T-helper 17 cell (primary cell): ENCODE measurements at regions not wholly inside any gene's neighbourhood (a gene's known extent, or its start where the extent isn't known, plus 50 kb on each side); places are given as distances from the start of the nearest gene placed in this dataset.
A peak's percentile ranks its signal among the peaks of the same experiment; 100 is the strongest.
"Not testable (repeated sequence)": the region's sequence is repeated elsewhere in the genome, so short reads cannot be mapped to it uniquely, and the experiment has no call there.

ENCODE experiments used
- ATAC-seq: fragments of 150-1000 bp; cut with Tn5 transposase; 2 replicates; pipeline ENCODE4 v1.10.0; 2021; ENCODE audit warnings: mild to moderate bottlenecking, moderate library complexity
- DNase-seq, 3 donors: peaks; one replicate each; pipeline versions ENCODE4 v3.0.0 to v3.0.0-alpha.2; 2020 to 2021
- H3K9me3 ChIP-seq: one replicate; pipeline ENCODE4 v1.7.0; 2013; ENCODE audit warnings: low read length, mild to moderate bottlenecking; ENCODE audit not compliant: control insufficient read depth, poor library complexity, severe bottlenecking
- H3K27ac Mint-ChIP-seq: one replicate; pipeline ENCODE4 v1.8.0; 2022; ENCODE audit warnings: mild to moderate bottlenecking, moderate library complexity, mixed read lengths
- H3K27me3 Mint-ChIP-seq: one replicate; pipeline ENCODE4 v1.8.0; 2022; ENCODE audit warnings: mixed read lengths
- H3K36me3 Mint-ChIP-seq: one replicate; pipeline ENCODE4 v1.8.0; 2022; ENCODE audit warnings: low read depth, mixed read lengths
- H3K4me1 Mint-ChIP-seq: one replicate; pipeline ENCODE4 v1.8.0; 2022; ENCODE audit warnings: mild to moderate bottlenecking, mixed read lengths
- H3K4me3 Mint-ChIP-seq: one replicate; pipeline ENCODE4 v1.8.0; 2022; ENCODE audit warnings: mild to moderate bottlenecking, moderate library complexity, mixed read lengths

DNA sequence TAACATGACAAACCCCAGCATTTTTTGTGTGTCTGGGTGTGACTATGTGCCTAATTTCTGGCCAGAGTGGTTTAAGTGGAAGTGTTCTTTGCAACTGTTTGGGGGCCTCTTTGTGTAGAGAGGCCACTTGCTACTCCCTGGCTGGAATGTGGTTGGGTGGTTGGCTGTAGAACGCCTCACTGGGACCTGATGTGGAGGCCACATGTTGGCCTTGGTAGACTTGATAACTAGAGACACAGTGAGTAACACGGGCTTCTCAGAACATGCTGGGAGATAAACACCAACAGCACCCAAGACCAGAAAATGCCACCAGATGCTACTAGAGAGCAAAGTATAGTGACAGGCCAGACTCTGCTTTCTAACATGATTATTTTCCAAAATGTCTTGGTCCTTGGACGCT lies 111.2 kb upstream of the ZFP64 start:
- DNase-seq (no peak), ATAC-seq (no peak)
- H3K27me3 Mint-ChIP-seq, result peaks cover 8% of the 10 kb centered on the region
- H3K27ac Mint-ChIP-seq, result peak overlapping the region; percentile 1
- no peaks in the 10 kb centered on the region for H3K9me3 ChIP-seq
- peaks cover 4% of the 10 kb centered on the region for H3K36me3 Mint-ChIP-seq
- peaks cover 21% of the 10 kb centered on the region for H3K4me1 Mint-ChIP-seq
- H3K4me3 Mint-ChIP-seq, result no peak overlapping the region

DNA sequence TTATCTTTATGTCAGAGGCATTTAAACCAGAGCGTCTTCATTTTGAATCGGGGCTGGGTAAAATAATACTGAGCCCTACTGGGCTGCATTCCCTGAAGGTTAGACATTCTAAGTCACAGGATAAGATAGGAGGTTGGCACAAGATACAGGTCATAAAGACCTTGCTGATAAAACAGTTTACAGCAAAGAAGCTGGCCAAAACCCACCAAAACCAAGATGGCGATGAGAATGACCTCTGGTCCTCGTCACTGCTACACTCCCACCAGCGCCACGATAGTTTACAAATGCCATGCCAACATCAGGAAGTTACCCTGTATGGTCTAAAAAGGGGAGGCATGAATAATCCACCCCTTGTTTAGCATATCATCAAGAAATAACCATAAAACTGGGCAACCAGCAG lies 110.5 kb upstream of the ZFP64 start:
- not testable (repeated sequence) for H3K9me3 ChIP-seq, DNase-seq, H3K36me3 Mint-ChIP-seq, H3K27me3 Mint-ChIP-seq, H3K4me3 Mint-ChIP-seq, ATAC-seq
- Mint-ChIP-seq H3K27ac (peak overlapping the region; percentile 57), H3K4me1 (peaks cover 16% of the 10 kb centered on the region)

DNA sequence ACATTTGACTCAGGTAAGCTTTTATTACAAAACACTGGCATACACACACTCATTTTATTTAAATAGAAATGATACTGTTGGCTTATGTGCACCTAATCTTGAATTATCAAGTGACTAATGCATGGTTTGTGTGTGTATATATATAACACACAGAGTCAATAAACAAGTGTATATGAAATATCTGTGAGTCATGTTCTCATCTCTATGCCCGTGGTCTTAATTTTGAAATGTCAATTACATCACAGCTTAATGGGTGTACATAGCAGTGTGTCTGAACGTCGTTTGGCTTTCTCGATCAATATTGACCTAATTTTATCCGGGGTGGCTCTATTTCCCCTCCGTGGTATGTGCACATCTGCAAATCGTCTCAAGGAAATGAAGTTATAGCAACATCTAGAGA lies 104.0 kb upstream of the ZFP64 start:
- H3K27ac Mint-ChIP-seq, result no peak overlapping the region
- no peak for DNase-seq
- peaks cover 5% of the 10 kb centered on the region for H3K4me1 Mint-ChIP-seq
- no peak for ATAC-seq
- no peaks in the 10 kb centered on the region for H3K36me3 Mint-ChIP-seq
- H3K9me3 ChIP-seq, result no peaks in the 10 kb centered on the region
- H3K27me3 Mint-ChIP-seq, result no peaks in the 10 kb centered on the region
- peak overlapping the region; percentile 28 for H3K4me3 Mint-ChIP-seq

DNA sequence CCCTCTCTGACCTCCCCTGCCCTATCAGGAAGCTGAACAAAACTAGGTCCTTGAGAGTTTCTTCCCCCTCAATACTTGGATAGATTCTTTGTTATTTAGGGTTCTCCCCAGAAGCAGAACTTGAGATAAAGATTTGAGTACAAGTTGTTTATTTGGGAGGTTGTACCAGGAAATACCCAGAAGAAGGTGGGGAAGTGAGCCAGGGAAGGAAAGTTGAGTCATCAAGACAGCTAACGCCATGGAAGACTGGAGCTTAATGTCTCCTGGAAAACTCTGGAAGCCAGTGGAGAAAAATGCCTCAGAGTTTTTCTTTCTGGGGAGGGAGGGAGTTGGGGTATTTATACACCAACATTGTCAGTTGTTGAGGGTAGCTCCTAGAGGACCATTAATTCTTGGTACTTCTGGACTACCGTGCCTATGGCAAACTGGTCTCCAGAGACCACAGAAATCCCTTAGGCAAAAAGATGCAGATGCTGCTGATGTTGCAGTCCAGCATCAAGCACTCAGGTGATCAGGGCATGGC lies 102.6 kb upstream of the ZFP64 start:
- Mint-ChIP-seq H3K27me3 (no peaks in the 10 kb centered on the region), H3K4me1 (peaks cover 8% of the 10 kb centered on the region), H3K36me3 (no peaks in the 10 kb centered on the region), H3K4me3 (no peak overlapping the region), H3K27ac (no peak overlapping the region)
- no peaks in the 10 kb centered on the region for H3K9me3 ChIP-seq
- no peak for DNase-seq
- ATAC-seq, result no peak

DNA sequence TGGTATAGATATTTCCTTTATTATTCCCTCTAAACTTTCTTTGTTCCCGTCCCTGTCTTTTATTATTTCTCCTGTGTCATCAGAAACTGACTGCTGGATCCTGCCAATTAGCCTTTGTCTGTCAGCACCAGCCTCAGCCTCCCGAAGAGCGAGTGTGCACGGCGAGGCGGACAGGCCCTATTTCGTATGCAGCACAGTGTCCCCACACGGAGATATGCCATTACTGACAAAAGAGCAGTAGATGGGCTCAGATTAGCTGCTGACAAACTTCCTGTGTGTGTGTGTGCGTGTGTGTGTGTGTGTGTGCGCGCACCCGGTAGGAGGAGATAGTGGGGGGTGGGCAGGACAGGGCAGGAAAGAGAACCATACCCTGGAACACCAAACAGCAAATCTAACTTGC lies 99.5 kb upstream of the ZFP64 start:
- ATAC-seq (peak; percentile 54), DNase-seq (no peak)
- Mint-ChIP-seq H3K27ac (peak overlapping the region; percentile 59), H3K36me3 (no peaks in the 10 kb centered on the region), H3K27me3 (peaks cover 5% of the 10 kb centered on the region), H3K4me3 (peak overlapping the region; percentile 61), H3K4me1 (peaks cover 13% of the 10 kb centered on the region)
- no peaks in the 10 kb centered on the region for H3K9me3 ChIP-seq

DNA sequence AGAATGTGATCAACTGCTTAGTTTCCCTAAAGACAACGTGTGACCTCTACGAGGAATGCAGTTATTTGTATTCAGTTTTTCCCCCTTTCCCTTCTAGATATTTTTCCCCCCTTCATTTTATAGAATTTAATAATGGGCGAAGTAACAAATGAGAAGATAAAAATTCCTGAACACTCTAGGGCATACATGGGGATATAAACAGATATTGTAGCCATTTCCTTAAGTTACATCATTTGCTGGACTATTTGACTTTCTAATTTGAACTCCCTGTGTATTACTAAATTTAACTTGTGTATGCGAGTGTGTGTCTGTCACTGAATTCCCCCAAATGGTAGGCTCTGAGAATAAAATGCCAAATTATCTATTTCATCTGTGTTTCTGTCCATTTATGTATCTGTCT lies 99.0 kb upstream of the ZFP64 start:
- peak overlapping the region; percentile 59 for H3K27ac Mint-ChIP-seq
- H3K27me3 Mint-ChIP-seq, result peaks cover 6% of the 10 kb centered on the region
- H3K4me3 Mint-ChIP-seq, result peak overlapping the region; percentile 61
- ATAC-seq (no peak), DNase-seq (no peak)
- H3K36me3 Mint-ChIP-seq, result no peaks in the 10 kb centered on the region
- peaks cover 13% of the 10 kb centered on the region for H3K4me1 Mint-ChIP-seq
- H3K9me3 ChIP-seq, result no peaks in the 10 kb centered on the region

DNA sequence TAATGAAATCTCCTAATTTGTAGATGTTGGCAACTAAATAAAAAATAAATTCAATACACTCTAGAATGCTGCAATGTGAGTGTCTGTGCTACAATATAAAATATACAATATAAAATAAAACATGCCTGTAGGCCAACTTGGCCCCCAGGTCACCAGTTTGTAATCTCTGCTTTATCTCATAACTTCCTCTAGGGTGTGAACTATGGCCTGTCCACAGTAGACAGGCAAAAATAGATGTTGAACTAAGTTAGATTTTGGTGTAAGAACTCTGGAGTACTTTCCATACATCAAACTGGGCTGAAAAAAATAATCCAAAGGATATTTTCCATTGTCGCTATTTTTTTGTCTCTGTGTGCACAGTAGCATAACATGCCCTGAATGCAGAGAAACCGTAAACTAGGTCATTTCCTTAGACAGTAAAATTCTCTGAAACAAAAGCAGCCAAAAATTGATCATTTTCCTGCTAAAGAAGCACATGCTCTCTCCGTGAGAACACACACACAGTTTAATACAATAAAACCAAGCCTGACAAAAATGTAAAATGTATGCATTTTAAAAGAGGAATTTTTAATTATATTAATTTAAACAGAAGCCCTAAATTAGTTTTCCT lies 98.5 kb upstream of the ZFP64 start:
- no peaks in the 10 kb centered on the region for H3K9me3 ChIP-seq
- Mint-ChIP-seq H3K36me3 (no peaks in the 10 kb centered on the region), H3K27me3 (peaks cover 10% of the 10 kb centered on the region), H3K4me1 (peaks cover 13% of the 10 kb centered on the region), H3K4me3 (no peak overlapping the region), H3K27ac (peak overlapping the region; percentile 59)
- no peak for DNase-seq
- ATAC-seq, result peak; percentile 49

DNA sequence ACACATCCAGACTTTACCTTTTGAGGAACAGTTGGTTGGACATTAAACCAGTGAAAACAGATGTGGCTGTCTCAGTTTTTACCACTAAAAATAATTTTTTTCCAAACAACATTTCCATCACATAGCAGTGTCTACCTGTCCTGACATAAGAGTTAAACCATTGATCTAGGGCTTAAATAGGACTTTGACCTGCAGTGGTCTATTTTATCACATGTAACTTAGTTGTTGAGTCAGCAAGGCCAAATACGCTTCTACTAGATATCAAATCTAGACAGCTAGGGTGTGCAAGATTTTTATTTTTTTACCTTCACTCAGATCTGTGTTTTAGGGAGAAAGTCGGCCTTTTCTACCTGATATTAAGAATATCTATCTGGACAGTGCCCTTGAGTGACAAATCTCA lies 88.8 kb upstream of the ZFP64 start:
- DNase-seq (no peak), ATAC-seq (no peak)
- Mint-ChIP-seq H3K4me3 (no peak overlapping the region), H3K27ac (no peak overlapping the region), H3K36me3 (peaks cover 2% of the 10 kb centered on the region), H3K27me3 (peaks cover 39% of the 10 kb centered on the region), H3K4me1 (peaks cover 4% of the 10 kb centered on the region)
- no peaks in the 10 kb centered on the region for H3K9me3 ChIP-seq

DNA sequence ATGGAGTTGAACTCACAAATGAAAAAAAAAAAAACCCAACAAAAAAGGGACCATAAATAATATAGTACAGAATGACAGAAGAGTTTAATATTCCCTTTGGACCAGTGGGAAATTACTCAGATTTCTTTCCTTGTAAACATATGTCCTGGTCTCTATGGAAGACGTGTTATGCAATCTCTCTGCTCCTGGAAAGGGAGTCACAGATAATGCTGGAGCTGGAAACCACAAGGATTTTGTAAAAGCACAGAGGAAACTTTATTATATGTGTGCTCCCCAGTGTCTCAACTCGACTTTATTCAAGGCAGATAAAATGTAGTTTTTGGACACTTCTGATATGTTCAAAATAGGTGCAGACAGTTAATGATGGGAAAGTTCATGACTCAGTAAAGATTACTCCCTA lies 88.1 kb upstream of the ZFP64 start:
- no peak overlapping the region for H3K27ac Mint-ChIP-seq
- peaks cover 2% of the 10 kb centered on the region for H3K36me3 Mint-ChIP-seq
- H3K4me1 Mint-ChIP-seq, result peaks cover 4% of the 10 kb centered on the region
- no peak overlapping the region for H3K4me3 Mint-ChIP-seq
- no peaks in the 10 kb centered on the region for H3K9me3 ChIP-seq
- DNase-seq (no peak), ATAC-seq (no peak)
- H3K27me3 Mint-ChIP-seq, result peaks cover 32% of the 10 kb centered on the region

DNA sequence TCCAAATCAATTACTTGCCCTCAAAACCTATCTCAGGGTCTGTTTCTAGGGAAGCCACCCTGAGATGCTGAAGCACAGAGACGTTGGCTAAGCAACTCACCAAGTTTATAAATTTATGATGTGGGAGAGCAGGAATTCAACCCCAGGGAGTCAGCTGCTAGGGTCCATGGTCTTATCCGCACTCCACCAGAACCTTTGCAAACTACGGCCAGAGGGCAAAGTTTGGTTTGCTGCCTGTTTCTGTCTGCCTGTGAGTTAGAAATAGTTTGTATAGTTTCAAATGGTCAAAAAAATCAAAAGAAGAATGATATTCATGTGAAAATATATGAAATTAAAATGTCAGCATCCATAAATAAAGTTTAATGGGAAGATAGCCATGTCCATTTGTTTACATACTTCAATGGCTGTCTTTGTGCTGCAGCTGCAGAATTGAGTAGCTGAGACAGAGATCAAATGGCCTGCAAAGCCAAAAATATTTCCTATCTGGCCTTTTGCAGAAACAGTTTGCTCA lies 83.7 kb upstream of the ZFP64 start:
- ATAC-seq, result no peak
- no peak for DNase-seq
- H3K4me3 Mint-ChIP-seq, result no peak overlapping the region
- no peaks in the 10 kb centered on the region for H3K9me3 ChIP-seq
- H3K4me1 Mint-ChIP-seq, result peaks cover 4% of the 10 kb centered on the region
- no peaks in the 10 kb centered on the region for H3K36me3 Mint-ChIP-seq
- no peak overlapping the region for H3K27ac Mint-ChIP-seq
- peaks cover 6% of the 10 kb centered on the region for H3K27me3 Mint-ChIP-seq

DNA sequence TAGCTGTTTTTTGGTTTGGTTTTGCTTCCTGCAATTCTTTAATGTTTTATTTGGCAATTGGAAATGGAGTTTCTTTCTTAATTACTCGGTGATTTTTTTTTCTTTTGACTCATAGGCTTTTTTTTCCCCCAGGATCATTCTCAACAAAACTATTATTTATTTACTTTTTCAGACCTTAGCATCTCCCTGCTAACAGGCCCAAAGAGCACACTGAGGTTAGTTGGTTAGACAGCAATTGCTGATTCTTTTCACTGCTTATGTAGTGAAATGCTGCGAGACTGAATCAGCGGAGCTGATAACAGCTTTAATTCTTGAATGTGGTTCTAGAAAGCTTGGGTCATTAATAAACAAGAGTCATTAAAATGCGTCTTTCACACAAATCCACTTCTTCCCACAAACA lies 79.1 kb upstream of the ZFP64 start:
- no peak overlapping the region for H3K27ac Mint-ChIP-seq
- H3K36me3 Mint-ChIP-seq, result no peaks in the 10 kb centered on the region

DNA sequence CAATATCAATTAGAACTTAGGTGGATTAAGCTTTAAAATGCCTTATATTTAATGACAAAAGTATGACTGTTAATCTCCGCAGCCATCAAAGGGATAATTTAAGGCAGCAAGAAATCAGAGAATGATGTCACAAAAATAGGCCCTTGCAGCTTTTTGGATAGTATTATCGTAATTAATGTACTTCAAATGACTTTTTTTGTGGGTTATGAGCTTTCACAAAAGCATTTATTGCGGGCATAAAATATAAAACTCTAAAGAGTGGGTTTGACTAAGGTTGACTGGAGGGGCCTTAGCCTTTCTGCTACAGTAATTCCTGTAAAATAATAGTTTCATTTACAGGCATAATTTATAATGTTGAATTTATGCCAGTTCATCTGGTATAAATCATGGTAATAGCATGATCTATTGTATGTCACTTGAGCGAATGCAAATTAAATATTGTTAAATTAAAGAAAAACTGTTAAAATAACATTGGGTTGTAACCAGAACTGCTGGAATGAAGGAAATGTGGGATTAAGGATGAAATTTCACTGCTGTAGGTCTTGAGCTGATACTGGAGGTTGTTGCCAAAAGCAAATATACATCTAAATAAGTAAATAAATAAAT lies 78.5 kb upstream of the ZFP64 start:
- Mint-ChIP-seq H3K4me1 (no peaks in the 10 kb centered on the region), H3K36me3 (peaks cover 2% of the 10 kb centered on the region), H3K4me3 (no peak overlapping the region), H3K27ac (no peak overlapping the region), H3K27me3 (peaks cover 14% of the 10 kb centered on the region)
- ATAC-seq (no peak), DNase-seq (no peak)
- H3K9me3 ChIP-seq, result no peaks in the 10 kb centered on the region

More for the DNA sequence above, 79.1 kb upstream of the ZFP64 start:
- no peaks in the 10 kb centered on the region for H3K9me3 ChIP-seq
- no peak overlapping the region for H3K4me3 Mint-ChIP-seq
- H3K4me1 Mint-ChIP-seq, result no peaks in the 10 kb centered on the region
- DNase-seq, result no peak
- H3K27me3 Mint-ChIP-seq, result peaks cover 8% of the 10 kb centered on the region
- no peak for ATAC-seq

DNA sequence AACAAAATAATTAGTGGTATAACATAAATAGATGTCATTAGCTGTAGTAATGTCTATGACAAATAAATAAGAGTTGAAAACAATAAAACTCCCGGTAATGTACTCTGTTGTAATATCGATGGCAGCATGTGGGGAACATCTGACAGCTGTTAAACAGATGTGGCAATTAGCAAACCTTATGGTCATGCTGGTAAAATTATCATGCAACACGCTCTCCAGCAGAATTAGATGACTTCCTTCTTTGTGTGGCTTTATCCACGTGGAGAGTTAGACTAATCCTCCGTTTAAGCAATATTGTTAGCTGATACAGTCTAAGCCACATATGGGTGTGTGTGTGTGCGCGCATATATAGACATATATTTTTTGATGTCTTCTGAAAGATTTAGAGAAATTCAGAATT lies 77.7 kb upstream of the ZFP64 start:
- H3K27ac Mint-ChIP-seq, result no peak overlapping the region
- peaks cover 2% of the 10 kb centered on the region for H3K36me3 Mint-ChIP-seq
- no peak for DNase-seq
- no peak overlapping the region for H3K4me3 Mint-ChIP-seq
- H3K9me3 ChIP-seq, result no peaks in the 10 kb centered on the region
- no peaks in the 10 kb centered on the region for H3K4me1 Mint-ChIP-seq
- no peak for ATAC-seq
- peaks cover 14% of the 10 kb centered on the region for H3K27me3 Mint-ChIP-seq
